ENCODE measurements at regions not wholly inside any gene's neighbourhood (a gene's known extent, or its start where the extent isn't known, plus 50 kb on each side); places are given as distances from the start of the nearest gene placed in this dataset.

GRCh38 chr18:68418881-68419280 lies 296.0 kb downstream of the TMX3 start:
- Histone ChIP-seq H3K4me3 (no peak overlapping the region), H3K36me3 (no peaks in the 10 kb centered on the region), H3K9me3 (peaks cover 0 to 4% (median 0%) of the 10 kb centered on the region in 3 donors), H3K4me1 (no peaks in the 10 kb centered on the region), H3K27me3 (no peaks in the 10 kb centered on the region), H3K27ac (no peak overlapping the region)
- ATAC-seq: no peak
- TF ChIP-seq, protein P1, sequence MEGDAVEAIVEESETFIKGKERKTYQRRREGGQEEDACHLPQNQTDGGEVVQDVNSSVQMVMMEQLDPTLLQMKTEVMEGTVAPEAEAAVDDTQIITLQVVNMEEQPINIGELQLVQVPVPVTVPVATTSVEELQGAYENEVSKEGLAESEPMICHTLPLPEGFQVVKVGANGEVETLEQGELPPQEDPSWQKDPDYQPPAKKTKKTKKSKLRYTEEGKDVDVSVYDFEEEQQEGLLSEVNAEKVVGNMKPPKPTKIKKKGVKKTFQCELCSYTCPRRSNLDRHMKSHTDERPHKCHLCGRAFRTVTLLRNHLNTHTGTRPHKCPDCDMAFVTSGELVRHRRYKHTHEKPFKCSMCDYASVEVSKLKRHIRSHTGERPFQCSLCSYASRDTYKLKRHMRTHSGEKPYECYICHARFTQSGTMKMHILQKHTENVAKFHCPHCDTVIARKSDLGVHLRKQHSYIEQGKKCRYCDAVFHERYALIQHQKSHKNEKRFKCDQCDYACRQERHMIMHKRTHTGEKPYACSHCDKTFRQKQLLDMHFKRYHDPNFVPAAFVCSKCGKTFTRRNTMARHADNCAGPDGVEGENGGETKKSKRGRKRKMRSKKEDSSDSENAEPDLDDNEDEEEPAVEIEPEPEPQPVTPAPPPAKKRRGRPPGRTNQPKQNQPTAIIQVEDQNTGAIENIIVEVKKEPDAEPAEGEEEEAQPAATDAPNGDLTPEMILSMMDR (IDR thresholded peaks at IDR 0.05): no peak
- TF ChIP-seq POLR2AphosphoS5 (IDR thresholded peaks at IDR 0.05) (no peak), EP300 (IDR thresholded peaks at IDR 0.05) (no peak), POLR2A (IDR thresholded peaks at IDR 0.05) (no peak)
- 74 to 80% methylated on average over 5 of the region's 5 CpGs for WGBS, 2 donors (ENCODE audit: low coverage in 1 of 2)

DNA sequence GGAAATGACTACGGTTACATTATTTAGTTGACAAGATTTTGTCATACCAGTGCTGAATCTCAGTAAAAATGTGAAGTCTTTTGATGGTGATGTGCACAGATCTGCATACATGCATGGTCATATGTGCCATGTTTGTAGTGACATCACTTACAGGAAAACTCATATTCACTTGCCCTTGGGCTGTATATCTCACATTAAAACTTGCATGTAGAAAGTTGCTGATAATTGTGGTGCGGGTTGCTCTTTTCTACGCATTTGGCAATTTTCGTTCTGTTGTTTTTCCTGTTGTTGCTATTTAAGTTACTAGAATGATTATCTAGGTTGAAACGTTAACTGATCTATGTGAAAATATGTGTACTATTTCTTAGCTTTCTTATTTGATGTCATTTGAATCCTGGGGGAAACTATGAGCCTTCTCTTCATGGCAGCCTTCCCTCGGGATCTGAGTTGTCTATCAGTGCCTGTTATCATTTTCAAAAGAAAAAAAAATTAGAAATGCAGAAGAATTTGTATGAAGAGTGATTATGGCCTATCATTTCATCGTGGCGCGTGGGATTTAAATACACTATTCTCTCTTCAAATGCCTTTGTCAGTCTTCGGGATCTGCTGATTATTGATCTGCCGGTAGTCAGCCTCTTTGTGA lies 296.6 kb downstream of the TMX3 start:
- Histone ChIP-seq H3K27me3 (no peaks in the 10 kb centered on the region), H3K27ac (no peak overlapping the region), H3K36me3 (no peaks in the 10 kb centered on the region), H3K4me1 (no peaks in the 10 kb centered on the region), H3K4me3 (no peak overlapping the region), H3K9me3 (peaks cover 0 to 4% (median 0%) of the 10 kb centered on the region in 3 donors)
- ATAC-seq: no peak
- TF ChIP-seq EP300 (IDR thresholded peaks at IDR 0.05) (no peak), POLR2AphosphoS5 (IDR thresholded peaks at IDR 0.05) (no peak), POLR2A (IDR thresholded peaks at IDR 0.05) (no peak)
- TF ChIP-seq, protein P1 (IDR thresholded peaks at IDR 0.05): no peak
- WGBS, 2 donors (ENCODE audit: low coverage in 1 of 2): 85 to 86% methylated on average over 10 to 11 of the region's 11 CpGs

DNA sequence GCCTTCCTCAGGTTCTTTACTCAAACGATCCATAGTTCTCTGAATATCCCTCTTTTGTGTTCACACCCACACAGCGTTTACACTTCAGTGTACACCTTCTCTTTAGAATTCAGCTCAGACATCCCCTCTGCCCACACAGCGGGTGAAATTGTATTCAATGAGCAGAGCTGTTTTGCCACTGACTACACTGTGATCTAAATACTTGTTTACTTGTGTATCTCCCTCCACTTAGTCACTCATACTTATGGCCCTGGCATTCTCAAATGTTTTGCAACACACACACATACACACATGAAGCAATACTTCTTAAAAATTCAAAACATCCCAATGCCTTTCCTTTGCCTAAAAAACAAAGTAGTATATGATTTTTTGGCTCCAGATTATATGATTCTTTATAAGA lies 297.1 kb downstream of the TMX3 start:
- 64 to 73% methylated on average over 3 of the region's 3 CpGs for WGBS, 2 donors (ENCODE audit: low coverage in 1 of 2)
- Histone ChIP-seq H3K9me3 (peaks cover 0 to 4% (median 0%) of the 10 kb centered on the region in 3 donors), H3K27ac (no peak overlapping the region), H3K4me3 (no peak overlapping the region), H3K36me3 (no peaks in the 10 kb centered on the region), H3K4me1 (no peaks in the 10 kb centered on the region), H3K27me3 (no peaks in the 10 kb centered on the region)
- ATAC-seq: no peak
- TF ChIP-seq POLR2A (IDR thresholded peaks at IDR 0.05) (no peak), EP300 (IDR thresholded peaks at IDR 0.05) (no peak), POLR2AphosphoS5 (IDR thresholded peaks at IDR 0.05) (no peak)
- TF ChIP-seq, protein P1 (IDR thresholded peaks at IDR 0.05): no peak

DNA sequence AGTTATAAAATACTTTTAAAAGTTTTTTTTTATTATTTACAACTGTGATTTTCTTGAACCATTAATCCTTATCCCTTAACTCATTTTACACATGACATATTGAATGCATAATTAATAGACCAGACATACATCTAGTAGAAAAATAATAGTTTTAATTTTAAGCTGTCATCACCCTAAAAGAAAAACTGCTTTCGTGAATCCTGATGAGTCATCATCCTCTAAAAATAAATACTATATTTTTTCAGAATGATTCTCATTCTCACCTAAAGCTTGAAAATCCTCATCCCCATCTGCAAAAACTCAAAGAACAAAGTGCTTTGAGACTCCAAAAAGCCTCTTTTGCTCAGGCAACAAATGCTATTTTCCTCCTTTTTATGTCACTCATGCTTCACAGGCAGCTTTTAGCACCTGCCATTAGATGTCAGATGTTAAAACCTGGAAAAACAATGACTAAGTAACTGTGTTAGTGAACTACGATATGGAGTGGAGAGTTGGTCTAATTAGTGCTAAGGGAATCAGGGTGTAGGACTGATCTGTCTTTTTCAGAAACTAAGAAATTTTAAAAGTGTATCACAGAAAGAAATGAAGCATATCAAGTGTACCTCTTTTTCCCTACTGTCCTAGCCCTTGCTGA lies 297.6 kb downstream of the TMX3 start:
- Histone ChIP-seq H3K4me3 (no peak overlapping the region), H3K9me3 (peaks cover 0 to 4% (median 0%) of the 10 kb centered on the region in 3 donors), H3K27ac (no peak overlapping the region), H3K27me3 (no peaks in the 10 kb centered on the region), H3K36me3 (no peaks in the 10 kb centered on the region), H3K4me1 (no peaks in the 10 kb centered on the region)
- 13 to 15% methylated on average over 2 of the region's 2 CpGs for WGBS, 2 donors (ENCODE audit: low coverage in 1 of 2)
- TF ChIP-seq POLR2AphosphoS5 (IDR thresholded peaks at IDR 0.05): no peak
- TF ChIP-seq, protein P1 (IDR thresholded peaks at IDR 0.05): no peak
- no peak for TF ChIP-seq EP300 (IDR thresholded peaks at IDR 0.05)
- TF ChIP-seq POLR2A (IDR thresholded peaks at IDR 0.05): no peak
- no peak for ATAC-seq

DNA sequence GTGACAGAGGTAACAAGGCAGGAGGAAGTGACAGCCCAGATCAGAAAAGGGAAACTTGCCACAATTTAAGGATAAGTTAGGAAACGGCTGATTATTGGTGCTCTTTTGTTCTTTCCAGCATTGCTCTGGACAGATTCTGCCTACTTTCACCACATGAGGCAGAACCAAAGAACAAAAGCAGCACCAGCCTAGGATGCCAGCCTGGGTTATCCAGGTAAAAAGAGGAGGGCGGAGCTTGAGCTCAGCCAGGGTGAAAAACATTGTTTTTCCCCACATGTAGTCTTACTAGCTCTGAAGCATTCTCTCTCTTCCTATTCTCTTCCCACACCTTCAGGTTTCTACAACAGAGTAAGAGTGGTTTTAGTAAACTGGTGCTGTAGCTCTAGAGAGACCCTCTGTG lies 300.5 kb downstream of the TMX3 start:
- 68 to 83% methylated on average over 2 of the region's 2 CpGs for WGBS, 2 donors (ENCODE audit: low coverage in 1 of 2)
- Histone ChIP-seq H3K4me1 (no peaks in the 10 kb centered on the region), H3K27ac (no peak overlapping the region), H3K36me3 (no peaks in the 10 kb centered on the region), H3K27me3 (no peaks in the 10 kb centered on the region), H3K9me3 (no peaks in the 10 kb centered on the region), H3K4me3 (no peak overlapping the region)
- ATAC-seq: no peak
- TF ChIP-seq, protein P1 (IDR thresholded peaks at IDR 0.05): no peak
- no peak for TF ChIP-seq POLR2AphosphoS5 (IDR thresholded peaks at IDR 0.05)
- TF ChIP-seq POLR2A (IDR thresholded peaks at IDR 0.05): no peak
- TF ChIP-seq EP300 (IDR thresholded peaks at IDR 0.05): no peak
